B cell (primary cell): ENCODE measurements at regions not wholly inside any gene's neighbourhood (a gene's known extent, or its start where the extent isn't known, plus 50 kb on each side); places are given as distances from the start of the nearest gene placed in this dataset.

ENCODE experiments used
- CTCF ChIP-seq: fragments of 200-600 bp; IDR thresholded peaks from one replicate; pipeline ENCODE4 v1.8.0; 2022; ENCODE audit warnings: antibody characterized with exemption, mild to moderate bottlenecking
- EZH2 ChIP-seq: IDR thresholded peaks from 2 replicates; pipeline ENCODE4 v1.6.1; 2012; ENCODE audit warnings: borderline replicate concordance, low read depth, mild to moderate bottlenecking, moderate library complexity, low read length; ENCODE audit not compliant: insufficient read depth, poor library complexity, severe bottlenecking

GRCh38 chr21:14737922-14738321, 191.8 kb upstream of the SAMSN1 start:
- peak; percentile 89 for TF ChIP-seq CTCF
- no peak for TF ChIP-seq EZH2
